ENCODE measurements at regions not wholly inside any gene's neighbourhood (a gene's known extent, or its start where the extent isn't known, plus 50 kb on each side); places are given as distances from the start of the nearest gene placed in this dataset.

DNA sequence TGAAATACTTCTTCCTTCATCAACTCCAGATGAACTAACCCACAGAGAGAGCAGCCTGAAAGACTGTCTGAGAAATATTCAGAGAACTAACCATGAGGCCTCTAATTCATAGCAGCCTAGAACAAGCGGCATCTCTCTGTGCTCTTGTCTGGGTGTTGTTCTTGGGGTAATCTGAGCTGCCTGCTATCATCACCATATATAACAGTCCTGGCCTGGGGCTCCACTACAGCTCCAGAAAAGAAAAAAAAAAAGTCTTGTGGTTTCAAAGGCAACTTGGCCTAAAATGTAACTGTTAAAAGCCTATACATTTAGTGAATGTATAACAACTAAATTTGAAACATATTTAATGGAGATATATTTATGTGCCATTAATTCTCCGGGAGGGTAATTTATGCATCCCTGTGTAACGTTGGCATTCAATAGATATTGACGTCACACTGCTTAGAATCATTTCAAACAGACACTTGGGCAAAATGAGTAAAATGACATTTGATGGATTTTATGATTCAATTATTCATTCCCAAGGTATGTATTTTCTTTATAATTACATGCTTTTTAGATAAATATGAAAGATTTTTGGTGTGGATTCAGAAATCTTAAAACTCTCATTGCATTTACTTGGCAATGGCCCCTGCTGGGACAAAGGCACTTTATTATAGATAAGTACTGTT lies 294.3 kb downstream of the HRH4 start:
- H3K27me3 Mint-ChIP-seq (ENCODE audit: low read depth) = no peaks in the 10 kb centered on the region
- TF ChIP-seq, protein P1, sequence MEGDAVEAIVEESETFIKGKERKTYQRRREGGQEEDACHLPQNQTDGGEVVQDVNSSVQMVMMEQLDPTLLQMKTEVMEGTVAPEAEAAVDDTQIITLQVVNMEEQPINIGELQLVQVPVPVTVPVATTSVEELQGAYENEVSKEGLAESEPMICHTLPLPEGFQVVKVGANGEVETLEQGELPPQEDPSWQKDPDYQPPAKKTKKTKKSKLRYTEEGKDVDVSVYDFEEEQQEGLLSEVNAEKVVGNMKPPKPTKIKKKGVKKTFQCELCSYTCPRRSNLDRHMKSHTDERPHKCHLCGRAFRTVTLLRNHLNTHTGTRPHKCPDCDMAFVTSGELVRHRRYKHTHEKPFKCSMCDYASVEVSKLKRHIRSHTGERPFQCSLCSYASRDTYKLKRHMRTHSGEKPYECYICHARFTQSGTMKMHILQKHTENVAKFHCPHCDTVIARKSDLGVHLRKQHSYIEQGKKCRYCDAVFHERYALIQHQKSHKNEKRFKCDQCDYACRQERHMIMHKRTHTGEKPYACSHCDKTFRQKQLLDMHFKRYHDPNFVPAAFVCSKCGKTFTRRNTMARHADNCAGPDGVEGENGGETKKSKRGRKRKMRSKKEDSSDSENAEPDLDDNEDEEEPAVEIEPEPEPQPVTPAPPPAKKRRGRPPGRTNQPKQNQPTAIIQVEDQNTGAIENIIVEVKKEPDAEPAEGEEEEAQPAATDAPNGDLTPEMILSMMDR (IDR thresholded peaks at IDR 0.05; ENCODE audit: unreplicated experiment in 3 of 3) = no peak
- H3K4me1 Mint-ChIP-seq = peaks cover 6% of the 10 kb centered on the region
- H3K27ac Mint-ChIP-seq = peak overlapping the region in 2 of 3 experiments; percentile 39 to 60
- no peaks in the 10 kb centered on the region for H3K36me3 Mint-ChIP-seq (ENCODE audit: low read depth)
- no peaks in the 10 kb centered on the region for H3K9me3 Mint-ChIP-seq
- H3K4me3 Mint-ChIP-seq = no peak overlapping the region

DNA sequence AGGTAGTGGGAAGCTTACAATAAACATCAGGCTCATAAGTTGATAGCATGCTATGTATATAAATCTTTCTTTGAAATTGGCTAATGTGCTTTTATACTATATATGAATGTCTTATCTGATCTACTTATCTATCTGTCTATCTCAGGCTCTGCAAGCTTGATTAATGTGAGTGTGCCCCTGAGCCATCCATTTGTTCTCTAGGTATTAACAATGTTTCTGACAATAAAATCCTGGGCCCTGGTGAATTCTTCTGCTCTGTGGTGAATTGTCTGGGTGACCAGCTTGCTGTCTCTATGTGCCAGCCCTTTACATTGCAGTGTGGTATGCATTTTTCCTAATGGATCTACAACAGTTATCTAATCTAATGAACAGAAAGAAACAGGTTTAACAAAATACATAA lies 295.9 kb downstream of the HRH4 start:
- no peak overlapping the region for H3K27ac Mint-ChIP-seq
- peaks cover 7% of the 10 kb centered on the region for H3K9me3 Mint-ChIP-seq
- H3K36me3 Mint-ChIP-seq (ENCODE audit: low read depth) = no peaks in the 10 kb centered on the region
- H3K4me1 Mint-ChIP-seq = peaks cover 6% of the 10 kb centered on the region
- no peaks in the 10 kb centered on the region for H3K27me3 Mint-ChIP-seq (ENCODE audit: low read depth)
- H3K4me3 Mint-ChIP-seq = no peak overlapping the region
- TF ChIP-seq, protein P1 (IDR thresholded peaks at IDR 0.05; ENCODE audit: unreplicated experiment in 3 of 3) = no peak

- H3K9me3 Mint-ChIP-seq = peaks cover 12% of the 10 kb centered on the region
- TF ChIP-seq, protein P1 (IDR thresholded peaks at IDR 0.05; ENCODE audit: unreplicated experiment in 3 of 3) = no peak
- no peaks in the 10 kb centered on the region for H3K36me3 Mint-ChIP-seq (ENCODE audit: low read depth)
- peaks cover 6% of the 10 kb centered on the region for H3K4me1 Mint-ChIP-seq
- H3K4me3 Mint-ChIP-seq = no peak overlapping the region
- H3K27ac Mint-ChIP-seq = no peak overlapping the region
- no peaks in the 10 kb centered on the region for H3K27me3 Mint-ChIP-seq (ENCODE audit: low read depth)
Measured at GRCh38 chr18:24757134-24757533, 296.7 kb downstream of the HRH4 start.

- Mint-ChIP-seq H3K4me3 (no peak overlapping the region), H3K27me3 (ENCODE audit: low read depth) (no peaks in the 10 kb centered on the region), H3K9me3 (peaks cover 18% of the 10 kb centered on the region), H3K4me1 (peaks cover 26% of the 10 kb centered on the region), H3K36me3 (ENCODE audit: low read depth) (no peaks in the 10 kb centered on the region), H3K27ac (no peak overlapping the region)
- TF ChIP-seq, protein P1 (IDR thresholded peaks at IDR 0.05; ENCODE audit: unreplicated experiment in 3 of 3) = no peak
Measured at GRCh38 chr18:24761765-24762164, 301.3 kb downstream of the HRH4 start.

GRCh38 chr18:24762511-24762910 lies 302.1 kb downstream of the HRH4 start:
- Mint-ChIP-seq H3K4me3 (no peak overlapping the region), H3K36me3 (ENCODE audit: low read depth) (no peaks in the 10 kb centered on the region), H3K27ac (peak overlapping the region in 2 of 3 experiments; percentile 15 to 60), H3K4me1 (peaks cover 26% of the 10 kb centered on the region), H3K27me3 (ENCODE audit: low read depth) (no peaks in the 10 kb centered on the region), H3K9me3 (peaks cover 18% of the 10 kb centered on the region)
- TF ChIP-seq, protein P1 (IDR thresholded peaks at IDR 0.05; ENCODE audit: unreplicated experiment in 3 of 3) = no peak
